ENCODE measurements at regions not wholly inside any gene's neighbourhood (a gene's known extent, or its start where the extent isn't known, plus 50 kb on each side); places are given as distances from the start of the nearest gene placed in this dataset.
"Not testable (repeated sequence)": the region's sequence is repeated elsewhere in the genome, so short reads cannot be mapped to it uniquely, and the experiment has no call there.

GRCh38 chr1:74976491-74976890 lies 157.7 kb upstream of the LHX8 start:
- POLR2A ChIA-PET = no interaction called here
- Histone ChIP-seq H4K20me1 (replicated peaks; ENCODE audit: control insufficient read depth, insufficient read depth, low read length) (no peaks in the 10 kb centered on the region), H3K9me1 (ENCODE audit: control insufficient read depth, insufficient read depth, low read length) (no peaks in the 10 kb centered on the region), H3K9me3 (replicated peaks; ENCODE audit: control insufficient read depth, insufficient read depth, low read depth, low read length) (no peaks in the 10 kb centered on the region), H3K9ac (ENCODE audit: insufficient read depth in 1 of 2, low read depth in 2 of 2, low read length in 2 of 2) (no peak overlapping the region), H3K27ac (ENCODE audit: extremely low read depth, low read depth, low read length) (no peak overlapping the region), H3K4me2 (ENCODE audit: insufficient read depth, low read length) (no peak overlapping the region), H3K36me3 (ENCODE audit: control insufficient read depth, insufficient read depth, low read length) (no peaks in the 10 kb centered on the region), H2AFZ (ENCODE audit: low read depth, low read length) (no peak overlapping the region), H3K4me1 (replicated peaks in 1 of 2; ENCODE audit: control insufficient read depth in 2 of 2, insufficient read depth in 2 of 2, low read length in 2 of 2) (no peaks in the 10 kb centered on the region), H3K27me3 (ENCODE audit: control insufficient read depth in 2 of 2, insufficient read depth in 2 of 2, low read length in 2 of 2) (no peaks in the 10 kb centered on the region), H3K79me2 (ENCODE audit: control insufficient read depth, insufficient read depth, low read length) (no peaks in the 10 kb centered on the region), H3K4me3 (no peak overlapping the region)
- CTCF ChIA-PET (ENCODE audit: low intra/inter-chr PET ratio) = no interaction called here
- TF ChIP-seq TAF7 (tag; IDR thresholded peaks at IDR 0.05) (no peak), HOXB6 (CRISPR knock-in tag; IDR thresholded peaks at IDR 0.05; ENCODE audit: borderline replicate concordance) (no peak), ZNF124 (CRISPR knock-in tag; IDR thresholded peaks at IDR 0.05) (no peak), ZC3H11A (IDR thresholded peaks at IDR 0.05; ENCODE audit: low read depth, low read length) (no peak), SMC3 (conservative IDR thresholded peaks at IDR 0.05; ENCODE audit: insufficient read depth, low read depth, low read length) (no peak), ZNF639 (CRISPR knock-in tag; conservative IDR thresholded peaks at IDR 0.05 in 1 of 2, IDR thresholded peaks at IDR 0.05 in 1 of 2) (no peak), PHF21A (IDR thresholded peaks at IDR 0.05; ENCODE audit: borderline replicate concordance, low read depth) (no peak), SRSF7 (optimal IDR thresholded peaks at IDR 0.05; ENCODE audit: low read depth, low read length) (no peak)
- FAIRE-seq (no peak), DNase-seq (ENCODE audit: extremely low read depth in 1 of 4, low spot score in 3 of 4) (no peak), ATAC-seq (no peak)
- in situ Hi-C loops (cut with MboI) = no loop called here
- BruUV-seq (replicated peaks) = no TSS peak
- intact Hi-C loops (cut with micrococcal nuclease) = no loop called here

- H3K9ac ChIP-seq (ENCODE audit: insufficient read depth in 1 of 2, low read depth in 2 of 2, low read length in 2 of 2); BruUV-seq (replicated peaks); H3K79me2 ChIP-seq (ENCODE audit: control insufficient read depth, insufficient read depth, low read length); FAIRE-seq; DNase-seq (ENCODE audit: extremely low read depth in 1 of 4, low spot score in 3 of 4); CTCF ChIA-PET (ENCODE audit: low intra/inter-chr PET ratio); ATAC-seq; H3K36me3 ChIP-seq (ENCODE audit: control insufficient read depth, insufficient read depth, low read length); H3K27ac ChIP-seq (ENCODE audit: extremely low read depth, low read depth, low read length); POLR2A ChIA-PET; H3K4me3 ChIP-seq; H3K9me3 ChIP-seq (replicated peaks; ENCODE audit: control insufficient read depth, insufficient read depth, low read depth, low read length); H3K4me1 ChIP-seq (replicated peaks in 1 of 2; ENCODE audit: control insufficient read depth in 2 of 2, insufficient read depth in 2 of 2, low read length in 2 of 2); H3K9me1 ChIP-seq (ENCODE audit: control insufficient read depth, insufficient read depth, low read length); H2AFZ ChIP-seq (ENCODE audit: low read depth, low read length); H4K20me1 ChIP-seq (replicated peaks; ENCODE audit: control insufficient read depth, insufficient read depth, low read length); H3K4me2 ChIP-seq (ENCODE audit: insufficient read depth, low read length); intact Hi-C loops (cut with micrococcal nuclease); in situ Hi-C loops (cut with MboI); H3K27me3 ChIP-seq (ENCODE audit: control insufficient read depth in 2 of 2, insufficient read depth in 2 of 2, low read length in 2 of 2): not testable (repeated sequence)
- 57% methylated on average over 1 of the region's 1 CpG for WGBS (ENCODE audit: insufficient coverage, low coverage, missing lambda C conversion rate)
Measured at GRCh38 chr1:74992448-74992847, 141.7 kb upstream of the LHX8 start.

Data from K562 (cell line).